OCI-LY7 (cell line): ENCODE measurements at regions not wholly inside any gene's neighbourhood (a gene's known extent, or its start where the extent isn't known, plus 50 kb on each side); places are given as distances from the start of the nearest gene placed in this dataset.

ENCODE experiments used
- EZH2phosphoT487 ChIP-seq: fragments of 200-600 bp; sonication (generic); IDR thresholded peaks from 2 replicates; pipeline ENCODE4 v1.6.1; 2018; ENCODE audit warnings: low read depth, borderline replicate concordance, mild to moderate bottlenecking, mixed run types, antibody characterized with exemption, low read length, moderate library complexity, mixed read lengths
- TF ChIP-seq, protein P1 (sequence below): fragments of 200-600 bp; sonication (generic); conservative IDR thresholded peaks from 2 replicates; pipeline ENCODE4 v1.5.1; 2014; ENCODE audit warnings: mild to moderate bottlenecking, antibody characterized with exemption, low read length, moderate library complexity, mixed read lengths

- TF ChIP-seq, protein P1, sequence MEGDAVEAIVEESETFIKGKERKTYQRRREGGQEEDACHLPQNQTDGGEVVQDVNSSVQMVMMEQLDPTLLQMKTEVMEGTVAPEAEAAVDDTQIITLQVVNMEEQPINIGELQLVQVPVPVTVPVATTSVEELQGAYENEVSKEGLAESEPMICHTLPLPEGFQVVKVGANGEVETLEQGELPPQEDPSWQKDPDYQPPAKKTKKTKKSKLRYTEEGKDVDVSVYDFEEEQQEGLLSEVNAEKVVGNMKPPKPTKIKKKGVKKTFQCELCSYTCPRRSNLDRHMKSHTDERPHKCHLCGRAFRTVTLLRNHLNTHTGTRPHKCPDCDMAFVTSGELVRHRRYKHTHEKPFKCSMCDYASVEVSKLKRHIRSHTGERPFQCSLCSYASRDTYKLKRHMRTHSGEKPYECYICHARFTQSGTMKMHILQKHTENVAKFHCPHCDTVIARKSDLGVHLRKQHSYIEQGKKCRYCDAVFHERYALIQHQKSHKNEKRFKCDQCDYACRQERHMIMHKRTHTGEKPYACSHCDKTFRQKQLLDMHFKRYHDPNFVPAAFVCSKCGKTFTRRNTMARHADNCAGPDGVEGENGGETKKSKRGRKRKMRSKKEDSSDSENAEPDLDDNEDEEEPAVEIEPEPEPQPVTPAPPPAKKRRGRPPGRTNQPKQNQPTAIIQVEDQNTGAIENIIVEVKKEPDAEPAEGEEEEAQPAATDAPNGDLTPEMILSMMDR = no peak
- no peak for TF ChIP-seq EZH2phosphoT487
These were observed 572.3 kb downstream of the PCDH11X start for GRCh38 chrX:92351511-92351910.
